ENCODE measurements at regions not wholly inside any gene's neighbourhood (a gene's known extent, or its start where the extent isn't known, plus 50 kb on each side); places are given as distances from the start of the nearest gene placed in this dataset.
A peak's percentile ranks its signal among the peaks of the same experiment; 100 is the strongest.

GRCh38 chr11:121887569-121887968 is 228.4 kb downstream of the BLID start:
- no peak overlapping the region for H3K4me3 ChIP-seq (ENCODE audit: low read depth, low read length)
- H3K36me3 ChIP-seq = no peaks in the 10 kb centered on the region
- H3K27me3 ChIP-seq = no peaks in the 10 kb centered on the region
- DNase-seq = no peak
- no peaks in the 10 kb centered on the region for H3K9me3 ChIP-seq
- no peak for TF ChIP-seq CTCF (IDR thresholded peaks at IDR 0.05; ENCODE audit: low read depth, low read length)
- H3K4me1 ChIP-seq = peaks cover 3% of the 10 kb centered on the region; the same call in 1 of the 2 replicates

- DNase-seq = no peak
- no peaks in the 10 kb centered on the region for H3K36me3 ChIP-seq
- peaks cover 3% of the 10 kb centered on the region; the same call in 1 of the 2 replicates for H3K4me1 ChIP-seq
- H3K9me3 ChIP-seq = no peaks in the 10 kb centered on the region
- no peak overlapping the region for H3K4me3 ChIP-seq (ENCODE audit: low read depth, low read length)
- no peak for TF ChIP-seq CTCF (IDR thresholded peaks at IDR 0.05; ENCODE audit: low read depth, low read length)
- H3K27me3 ChIP-seq = no peaks in the 10 kb centered on the region
Measured at GRCh38 chr11:121886996-121887395, 229.0 kb downstream of the BLID start.

- H3K4me1 ChIP-seq = no peaks in the 10 kb centered on the region
- no peak overlapping the region for H3K4me3 ChIP-seq (ENCODE audit: low read depth, low read length)
- H3K27me3 ChIP-seq = no peaks in the 10 kb centered on the region
- TF ChIP-seq CTCF (IDR thresholded peaks at IDR 0.05; ENCODE audit: low read depth, low read length) = no peak
- DNase-seq = peak; percentile 31
- no peaks in the 10 kb centered on the region for H3K9me3 ChIP-seq
- H3K36me3 ChIP-seq = no peaks in the 10 kb centered on the region
Measured at GRCh38 chr11:121886005-121886734, 229.8 kb downstream of the BLID start.

GRCh38 chr11:121884626-121885025 is 231.4 kb downstream of the BLID start:
- no peak for TF ChIP-seq CTCF (IDR thresholded peaks at IDR 0.05; ENCODE audit: low read depth, low read length)
- no peaks in the 10 kb centered on the region for H3K4me1 ChIP-seq
- H3K27me3 ChIP-seq = no peaks in the 10 kb centered on the region
- no peaks in the 10 kb centered on the region for H3K36me3 ChIP-seq
- H3K9me3 ChIP-seq = no peaks in the 10 kb centered on the region
- DNase-seq = no peak
- H3K4me3 ChIP-seq (ENCODE audit: low read depth, low read length) = no peak overlapping the region

GRCh38 chr11:121881806-121882205 is 234.2 kb downstream of the BLID start:
- Histone ChIP-seq H3K4me3 (ENCODE audit: low read depth, low read length) (no peak overlapping the region), H3K9me3 (no peaks in the 10 kb centered on the region), H3K4me1 (no peaks in the 10 kb centered on the region), H3K36me3 (no peaks in the 10 kb centered on the region), H3K27me3 (no peaks in the 10 kb centered on the region)
- DNase-seq = no peak
- no peak for TF ChIP-seq CTCF (IDR thresholded peaks at IDR 0.05; ENCODE audit: low read depth, low read length)

- no peak for TF ChIP-seq CTCF (IDR thresholded peaks at IDR 0.05; ENCODE audit: low read depth, low read length)
- Histone ChIP-seq H3K9me3 (no peaks in the 10 kb centered on the region), H3K4me3 (ENCODE audit: low read depth, low read length) (no peak overlapping the region), H3K4me1 (no peaks in the 10 kb centered on the region), H3K27me3 (no peaks in the 10 kb centered on the region), H3K36me3 (no peaks in the 10 kb centered on the region)
- no peak for DNase-seq
Measured at GRCh38 chr11:121877152-121877551, 238.9 kb downstream of the BLID start.
